NAMALWA (cell line): ENCODE measurements at regions not wholly inside any gene's neighbourhood (a gene's known extent, or its start where the extent isn't known, plus 50 kb on each side); places are given as distances from the start of the nearest gene placed in this dataset.
"Not testable (repeated sequence)": the region's sequence is repeated elsewhere in the genome, so short reads cannot be mapped to it uniquely, and the experiment has no call there.

ENCODE experiments used
- DNase-seq: peaks from one replicate; pipeline ENCODE4 v3.0.0-alpha.2; 2015; ENCODE audit warnings: low spot score

DNA sequence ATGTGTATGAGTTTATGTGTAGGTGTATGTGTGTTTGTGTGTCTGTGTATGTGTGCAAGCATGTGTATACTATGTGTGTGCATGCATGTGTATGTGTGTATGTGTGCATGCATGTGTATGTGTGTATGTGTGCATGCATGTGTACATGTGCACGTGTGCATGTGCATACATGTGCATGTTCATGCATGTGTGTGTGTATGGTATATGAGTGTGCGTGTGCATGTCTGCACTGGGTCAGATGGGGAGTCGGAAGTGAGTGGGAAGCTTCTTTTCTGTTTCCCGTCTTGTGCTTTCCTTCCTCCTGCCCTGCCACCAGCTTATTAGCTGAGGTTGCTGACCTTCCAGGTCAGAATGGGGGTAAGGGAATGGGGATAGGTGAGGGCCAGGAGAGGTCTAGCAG lies 174.7 kb downstream of the MAP2K4 start:
- no peak for DNase-seq

DNA sequence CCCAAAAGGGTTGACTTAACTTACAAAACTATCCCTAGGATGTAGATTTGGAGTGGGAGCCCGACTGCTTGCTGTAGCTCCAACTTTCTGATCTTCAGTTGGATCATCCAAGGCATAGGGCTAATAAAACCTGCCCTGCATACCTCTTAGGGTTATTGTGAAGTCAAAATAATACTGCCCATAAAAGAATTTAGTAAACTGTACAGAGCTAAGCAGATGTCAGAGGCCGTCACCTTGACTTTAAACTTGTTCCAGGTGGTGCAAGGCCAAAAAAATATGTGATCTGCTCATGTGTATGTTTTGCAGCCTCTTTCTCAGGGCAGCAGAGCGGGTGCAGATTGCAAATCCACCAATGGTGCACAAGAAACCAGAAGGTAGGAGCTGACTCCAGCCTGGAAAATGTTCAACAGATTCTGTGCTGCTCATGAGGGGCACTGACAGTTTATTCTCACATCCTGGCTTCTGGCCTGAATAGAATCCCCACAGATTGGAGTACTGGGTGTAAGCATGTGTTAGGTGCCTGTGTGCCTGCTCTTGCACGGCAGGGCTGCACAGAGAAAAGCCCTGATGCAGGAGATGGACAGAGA lies 180.7 kb downstream of the MAP2K4 start:
- no peak for DNase-seq

DNA sequence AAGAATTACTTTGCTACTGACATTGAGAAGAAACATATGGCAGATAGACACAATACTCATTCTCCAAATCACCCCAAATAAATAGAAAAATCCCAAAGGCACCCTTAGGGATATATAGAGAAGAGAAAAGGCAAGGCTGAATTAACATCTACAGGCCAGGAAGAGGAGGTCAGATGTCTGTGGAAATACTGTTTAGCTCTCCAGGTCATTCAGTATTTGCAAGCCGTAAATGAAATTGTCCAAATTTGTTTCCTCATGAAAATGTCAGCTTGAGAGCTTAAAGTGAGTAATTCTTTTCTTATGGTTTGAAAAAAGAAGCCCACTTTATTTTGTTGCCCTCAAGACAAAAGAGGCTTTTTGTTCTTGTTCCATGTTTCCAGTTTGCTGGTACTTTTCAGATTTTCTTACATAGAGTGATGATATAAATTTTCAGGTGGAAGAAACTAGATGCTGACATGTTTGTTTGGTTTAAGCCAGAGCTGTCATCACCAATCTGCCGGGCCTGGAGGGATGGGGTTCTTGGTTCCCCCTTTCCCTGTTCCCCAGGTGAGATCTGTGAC lies 189.0 kb downstream of the MAP2K4 start:
- DNase-seq: no peak

DNA sequence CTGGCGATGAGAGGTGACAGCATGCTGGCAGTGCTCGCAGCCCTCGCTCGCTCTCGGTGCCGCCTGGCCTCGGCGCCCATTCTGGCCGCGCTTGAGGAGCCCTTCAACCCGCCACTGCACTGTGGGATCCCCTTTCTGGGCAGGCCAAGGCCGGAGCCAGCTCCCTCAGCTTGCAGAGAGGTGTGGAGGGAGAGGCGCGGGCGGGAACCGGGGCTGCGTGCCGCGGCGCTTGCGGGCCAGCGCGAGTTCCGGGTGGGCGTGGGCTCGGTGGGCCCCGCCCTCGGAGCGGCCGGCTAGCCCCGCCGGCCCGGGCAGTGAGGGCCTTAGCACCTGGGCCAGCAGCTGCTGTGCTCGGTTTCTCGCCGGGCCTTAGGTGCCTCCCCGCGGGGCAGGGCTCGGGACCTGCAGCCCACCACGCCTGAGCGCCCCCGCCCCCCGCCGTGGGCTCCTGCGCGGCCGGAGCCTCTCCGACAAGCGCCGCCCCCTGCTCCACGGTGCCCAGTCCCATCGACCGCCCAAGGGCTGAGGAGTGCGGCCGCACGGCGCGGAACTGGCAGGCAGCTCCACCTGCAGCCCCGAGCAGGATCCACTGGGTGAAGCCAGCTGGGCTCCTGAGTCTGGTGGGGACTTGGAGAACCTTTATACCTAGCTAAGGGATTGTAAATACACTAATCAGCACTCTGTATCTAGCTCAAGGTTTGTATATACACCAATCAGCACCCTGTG lies 200.2 kb downstream of the MAP2K4 start:
- DNase-seq: not testable (repeated sequence)

DNA sequence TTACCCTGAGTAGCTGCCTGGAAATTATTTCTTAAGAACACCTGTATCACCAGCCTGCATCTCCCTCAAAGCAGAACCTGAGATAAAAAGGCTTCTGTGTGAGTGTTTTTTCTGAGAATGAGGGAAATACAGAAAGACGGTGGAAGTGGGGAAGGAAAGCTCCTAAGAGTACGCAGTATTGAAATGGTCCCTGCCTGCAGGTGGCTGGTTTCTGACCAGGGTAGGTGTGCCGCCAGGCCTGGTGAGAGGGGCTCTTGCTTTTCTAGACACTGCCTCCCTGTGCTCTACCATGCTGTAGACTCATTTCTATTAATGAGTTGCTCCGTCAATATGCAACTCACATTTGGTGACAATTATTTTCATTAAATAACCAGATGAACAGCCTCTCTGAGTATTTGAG lies 201.7 kb downstream of the MAP2K4 start:
- DNase-seq: no peak

DNA sequence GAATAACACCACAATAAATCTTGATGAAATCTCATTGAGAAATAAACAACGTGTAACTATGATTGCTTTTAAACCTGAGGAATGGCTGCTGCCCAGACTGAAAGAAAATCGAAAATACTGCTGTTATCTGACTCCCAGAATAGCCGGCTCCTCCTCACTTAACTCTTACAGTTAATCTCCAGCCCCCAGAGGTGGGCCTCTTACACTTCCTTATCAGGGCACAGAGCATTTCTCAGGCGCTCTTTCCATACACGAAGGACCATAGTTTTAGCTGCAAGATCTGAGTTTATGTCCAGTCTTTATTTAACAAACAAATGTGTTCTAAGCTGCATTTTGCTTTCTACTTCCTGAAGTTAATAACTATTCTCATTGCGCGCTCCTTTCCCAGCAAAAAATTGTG lies 206.9 kb downstream of the MAP2K4 start:
- no peak for DNase-seq

DNA sequence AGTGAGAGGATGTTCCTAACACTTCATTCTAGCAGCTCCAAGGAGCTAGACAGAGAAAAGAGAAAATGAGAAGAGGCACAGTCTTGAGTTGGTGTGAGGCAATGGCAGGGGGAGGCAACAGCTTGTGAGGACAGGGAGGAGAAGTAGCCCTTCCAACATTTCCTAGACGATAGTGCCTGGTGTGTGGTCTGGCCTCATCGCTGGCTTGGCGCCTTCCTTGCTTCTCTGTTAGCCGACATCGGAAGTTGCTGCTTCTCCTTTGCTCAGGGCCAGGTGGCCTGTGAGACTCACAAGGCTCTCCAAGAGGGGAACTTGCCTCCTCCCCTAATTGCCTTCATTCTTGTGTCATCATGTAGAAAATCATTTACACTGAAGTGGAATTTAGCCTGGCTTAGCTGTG lies 208.7 kb downstream of the MAP2K4 start:
- no peak for DNase-seq

DNA sequence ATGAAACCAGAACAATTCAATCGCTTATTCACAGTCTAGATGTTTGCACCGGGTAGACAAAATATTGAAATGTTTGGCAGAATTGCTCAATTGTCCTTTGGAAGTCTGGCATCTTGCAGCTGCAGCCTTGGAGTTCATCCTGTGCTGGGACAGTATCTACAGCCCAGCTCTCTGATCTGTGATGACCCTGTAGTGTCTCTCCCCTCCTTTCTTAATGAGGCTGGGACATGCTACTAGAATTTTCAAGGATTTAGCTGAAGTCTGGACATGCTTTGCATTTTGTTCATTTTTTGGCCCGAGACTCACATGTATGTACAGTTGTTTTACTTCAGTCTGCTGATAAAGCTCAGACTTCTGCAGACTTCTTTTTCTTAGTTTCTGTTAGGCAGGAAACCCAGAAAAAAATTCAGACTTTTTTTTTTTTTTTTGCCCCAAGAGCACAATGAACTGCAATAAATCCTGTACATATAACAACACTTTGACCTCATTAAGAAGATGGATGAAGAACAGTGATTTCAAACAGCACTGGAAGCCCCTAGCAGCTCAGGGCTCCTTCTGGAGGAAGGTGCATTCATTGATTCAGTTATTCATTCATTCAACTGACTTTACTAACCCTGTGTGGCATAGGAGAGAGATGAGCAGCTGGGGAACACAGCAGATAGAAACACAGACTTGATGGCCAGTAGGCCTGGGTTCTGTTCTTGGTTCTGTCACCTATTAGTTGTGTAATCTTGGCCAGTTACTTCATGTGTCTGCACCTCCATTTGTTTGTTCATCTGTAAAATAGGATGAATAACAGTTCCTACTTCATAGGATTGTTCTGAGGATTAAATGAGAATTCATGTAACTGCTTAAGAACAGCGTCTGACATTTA lies 210.0 kb downstream of the MAP2K4 start:
- DNase-seq: no peak

DNA sequence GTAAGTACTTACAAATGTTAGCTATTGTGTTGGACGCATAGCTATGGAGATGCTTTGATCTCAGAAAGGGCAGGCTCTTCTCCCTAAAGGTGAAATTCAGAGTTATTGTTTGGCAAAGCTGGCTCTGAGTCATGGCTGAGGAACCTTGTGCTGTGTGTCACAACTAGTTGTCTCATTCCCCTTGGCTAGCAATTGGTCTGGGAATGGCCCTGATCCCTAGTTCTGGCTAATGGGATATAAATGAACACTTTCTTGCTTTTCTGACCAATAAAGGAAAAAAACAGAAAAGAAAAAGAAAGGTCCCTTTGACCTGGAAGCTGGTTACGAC lies 210.6 kb downstream of the MAP2K4 start:
- no peak for DNase-seq

DNA sequence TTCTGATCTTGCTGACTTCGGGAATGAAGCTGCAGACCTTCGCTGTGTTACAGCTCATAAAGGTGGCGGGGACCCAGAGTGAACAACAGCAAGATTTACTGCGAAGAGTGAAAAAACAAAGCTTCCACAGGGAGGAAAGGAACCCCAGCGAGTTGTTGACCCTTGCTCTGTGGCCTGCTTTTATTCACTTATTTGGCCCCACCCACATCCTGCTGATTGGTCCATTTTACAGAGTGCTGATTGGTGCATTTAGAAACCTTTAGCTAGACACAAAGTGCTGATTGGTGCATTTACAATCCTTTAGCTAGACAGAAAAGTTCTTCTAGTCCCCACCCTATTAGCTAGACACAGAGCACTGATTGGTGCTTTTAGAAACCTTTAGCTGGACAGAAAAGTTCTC lies 218.3 kb downstream of the MAP2K4 start:
- not testable (repeated sequence) for DNase-seq

DNA sequence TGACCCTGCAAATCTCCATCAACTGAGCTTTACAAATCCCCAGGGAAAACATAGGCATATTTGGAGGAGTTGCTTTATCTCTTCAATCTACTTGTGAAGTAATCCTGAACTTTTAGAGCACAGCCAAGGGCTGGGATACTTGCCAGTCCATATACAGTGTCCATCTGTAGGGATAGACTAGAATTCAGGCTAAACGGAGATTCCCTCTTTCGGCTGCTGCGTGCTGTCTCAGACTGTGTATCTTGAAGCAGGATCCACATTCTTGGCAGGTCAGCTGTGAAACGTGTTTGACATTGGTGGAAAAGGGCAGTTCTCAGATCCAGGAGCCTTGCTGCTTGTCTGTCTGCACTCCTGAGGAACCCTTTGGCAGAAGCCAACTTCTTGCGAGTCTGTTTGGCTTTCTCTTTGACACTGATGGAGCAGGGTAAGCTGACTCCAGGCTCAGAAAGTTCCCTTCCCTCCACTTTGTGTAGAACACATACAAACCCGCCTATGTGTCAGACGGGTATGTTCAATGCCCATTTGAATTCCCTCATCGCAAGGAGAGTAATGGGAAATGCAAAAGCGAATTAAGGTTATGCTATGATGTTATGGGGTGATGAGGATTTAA lies 221.8 kb downstream of the MAP2K4 start:
- no peak for DNase-seq

DNA sequence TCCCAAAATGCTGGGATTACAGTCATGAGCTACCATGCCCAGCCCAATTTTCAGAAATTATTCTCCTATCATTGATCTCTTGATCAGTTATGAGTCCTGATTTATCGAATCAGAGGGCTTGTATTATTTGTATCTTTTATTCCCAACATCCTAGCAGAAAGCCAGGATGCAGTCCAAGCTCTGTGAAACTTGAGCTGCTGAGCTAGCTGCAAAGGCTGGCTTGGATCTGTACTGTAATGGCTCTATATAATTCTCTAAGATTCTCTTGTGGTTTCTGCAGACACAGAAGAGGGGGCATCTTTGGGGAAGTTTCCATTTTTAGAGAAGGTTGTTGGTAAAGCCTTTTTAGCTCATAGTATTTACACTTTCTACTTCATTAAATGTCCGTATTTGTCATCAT lies 227.1 kb downstream of the MAP2K4 start:
- no peak for DNase-seq

DNA sequence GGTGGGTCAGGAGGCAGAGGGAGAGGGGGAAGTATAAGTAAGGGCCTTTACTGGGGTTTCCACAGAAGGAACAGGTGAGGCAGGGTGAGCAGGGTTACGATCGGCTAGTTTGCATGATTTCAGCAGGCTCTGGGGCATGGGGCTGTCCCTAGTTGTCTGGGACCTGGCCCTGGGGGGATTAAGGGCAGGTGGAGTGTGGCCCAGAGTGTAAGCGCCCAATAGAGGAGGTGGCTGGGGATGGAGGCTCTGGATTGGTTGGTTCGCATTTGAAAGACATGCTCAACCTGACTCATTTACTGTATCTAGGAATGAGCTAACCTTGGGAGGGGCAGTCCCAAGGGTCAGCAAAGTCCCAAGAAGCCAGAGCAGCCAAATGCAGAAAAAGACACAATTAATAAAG lies 230.3 kb downstream of the MAP2K4 start:
- DNase-seq: no peak

DNA sequence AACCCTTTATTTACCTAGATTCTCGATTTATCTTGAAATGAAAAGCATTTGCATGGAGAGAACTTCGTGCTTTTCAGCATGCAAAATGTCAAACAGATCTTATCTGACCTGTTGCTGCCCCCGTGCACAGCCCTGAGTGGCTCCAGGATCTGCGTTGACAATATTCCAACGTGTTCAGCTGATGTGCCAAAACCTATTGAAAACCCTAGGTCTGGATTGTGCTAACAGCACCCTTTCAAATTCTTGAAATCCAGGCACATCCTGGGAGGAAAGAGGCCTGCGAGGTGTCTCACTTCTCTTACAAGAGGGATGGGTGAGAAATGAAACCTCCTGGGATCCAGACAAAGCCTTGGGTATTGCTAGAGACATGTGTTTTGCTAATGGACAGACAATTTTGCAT lies 231.8 kb downstream of the MAP2K4 start:
- no peak for DNase-seq

DNA sequence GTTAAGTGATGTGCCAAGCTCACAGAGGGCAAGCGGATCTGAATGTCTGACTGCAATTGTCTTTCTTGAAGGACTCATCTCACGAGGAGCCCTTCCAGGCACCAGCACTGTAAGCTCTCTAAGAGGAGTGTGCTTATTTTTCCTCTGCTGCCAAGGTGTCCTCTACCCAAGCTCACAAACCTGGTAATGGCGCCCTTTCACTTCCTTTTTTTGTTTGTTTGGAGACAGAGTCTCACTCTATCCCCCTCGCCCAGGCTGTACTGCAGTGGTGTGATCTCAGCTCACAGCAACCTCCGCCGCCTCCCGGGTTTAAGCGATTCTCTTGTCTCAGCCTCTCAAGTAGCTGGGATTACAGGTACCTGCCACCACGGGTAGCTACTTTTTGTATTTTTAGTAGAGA lies 233.8 kb downstream of the MAP2K4 start:
- no peak for DNase-seq

DNA sequence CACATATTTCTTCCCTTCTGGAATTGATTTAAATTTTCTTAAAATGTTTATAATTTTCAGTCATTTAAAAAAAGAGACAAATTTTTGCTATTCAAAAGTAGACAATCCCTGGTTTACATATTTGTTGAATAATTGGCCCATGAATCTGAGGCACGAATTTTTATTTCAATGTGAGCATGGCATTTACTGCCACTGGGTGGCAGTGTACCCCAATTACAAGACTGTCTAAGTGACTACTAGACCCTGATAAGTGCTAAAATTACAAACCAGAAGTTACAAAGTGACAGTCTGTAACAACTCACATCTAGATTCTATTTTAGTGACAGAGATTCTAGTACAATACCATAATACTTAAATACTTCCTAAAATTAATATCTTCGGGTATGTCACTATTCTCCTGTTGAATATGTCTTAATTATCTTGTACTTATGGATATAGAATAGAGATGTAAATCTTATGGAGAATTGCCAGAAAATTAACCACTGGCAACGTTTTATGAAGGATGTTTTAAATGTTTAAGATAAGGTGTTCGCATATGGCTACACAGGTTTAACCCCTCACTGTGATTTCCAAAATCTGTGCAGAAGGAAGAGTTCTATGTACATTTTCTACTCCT lies 235.8 kb downstream of the MAP2K4 start:
- DNase-seq: peak; percentile 47

DNA sequence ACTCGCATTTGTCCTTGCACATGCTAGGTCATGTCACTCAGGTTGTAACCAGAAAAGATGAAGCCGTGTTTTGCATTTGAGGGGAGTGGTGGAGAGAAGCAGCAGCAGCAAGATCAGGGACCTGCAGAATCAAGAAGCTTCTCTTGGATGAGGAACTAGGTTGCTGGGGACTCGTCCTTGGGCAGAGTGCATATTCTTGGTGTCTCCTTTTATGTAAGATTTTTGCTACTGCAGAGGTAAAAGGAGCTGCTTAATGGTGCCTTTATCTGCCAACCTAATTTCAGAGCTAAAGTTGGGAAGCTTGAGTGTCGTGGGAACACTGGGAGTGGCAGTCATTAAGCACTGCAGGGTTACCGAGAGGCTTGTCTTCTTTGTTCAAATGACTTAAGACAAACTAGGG lies 236.5 kb downstream of the MAP2K4 start:
- DNase-seq: no peak

DNA sequence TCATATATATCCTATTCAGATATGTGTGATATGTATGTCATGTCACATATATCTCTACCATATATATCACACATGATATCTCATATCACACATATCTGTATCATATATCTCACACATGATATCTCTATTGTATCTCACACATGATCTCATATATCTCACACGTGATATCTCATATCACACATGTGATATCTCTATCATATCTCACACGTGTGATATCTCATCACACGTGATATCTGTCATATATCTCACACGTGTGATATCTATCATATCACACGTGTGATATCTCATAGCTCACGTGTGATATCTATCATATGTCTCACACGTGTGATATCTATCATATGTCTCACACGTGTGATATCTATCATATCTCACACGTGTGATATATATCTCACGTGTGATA lies 240.7 kb downstream of the MAP2K4 start:
- DNase-seq: no peak

DNA sequence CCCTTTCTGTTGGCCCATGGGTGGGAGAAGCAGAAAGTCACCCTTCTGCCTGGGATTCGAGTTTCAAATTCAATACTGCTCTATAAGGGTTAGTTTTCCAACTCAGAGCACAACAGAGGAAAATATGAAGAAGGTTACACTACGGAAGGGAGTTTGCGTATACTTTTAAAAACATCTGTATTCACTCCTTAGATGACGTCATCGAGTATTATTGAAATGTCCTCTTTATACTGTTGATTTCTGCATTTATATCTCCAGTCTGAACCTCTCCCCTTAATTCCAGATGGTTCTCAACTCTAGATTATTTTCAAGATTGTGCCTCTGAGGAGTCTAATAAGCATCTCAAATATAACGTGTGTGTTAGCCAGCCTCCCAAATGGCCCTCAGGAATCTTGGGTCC lies 249.1 kb downstream of the MAP2K4 start:
- DNase-seq: no peak

DNA sequence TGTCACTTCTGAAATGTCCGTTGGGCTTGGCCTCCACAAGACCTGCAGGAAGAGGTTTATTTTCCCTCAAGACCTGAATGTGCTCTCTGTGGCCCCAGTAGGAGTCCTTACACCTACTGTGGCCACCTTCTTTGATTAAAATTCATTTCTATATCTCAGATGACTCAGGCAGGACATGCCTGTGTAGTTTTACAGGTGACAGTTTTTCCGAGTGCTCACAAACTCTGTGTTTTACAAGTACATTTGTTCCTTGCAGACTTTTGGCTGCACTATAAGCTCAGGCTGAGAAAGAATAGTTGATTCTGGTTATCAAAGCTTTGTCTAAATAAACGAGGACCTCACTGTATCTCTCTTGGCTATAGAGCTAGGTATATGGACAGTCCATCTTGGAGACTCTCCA lies 257.1 kb downstream of the MAP2K4 start:
- no peak for DNase-seq

DNA sequence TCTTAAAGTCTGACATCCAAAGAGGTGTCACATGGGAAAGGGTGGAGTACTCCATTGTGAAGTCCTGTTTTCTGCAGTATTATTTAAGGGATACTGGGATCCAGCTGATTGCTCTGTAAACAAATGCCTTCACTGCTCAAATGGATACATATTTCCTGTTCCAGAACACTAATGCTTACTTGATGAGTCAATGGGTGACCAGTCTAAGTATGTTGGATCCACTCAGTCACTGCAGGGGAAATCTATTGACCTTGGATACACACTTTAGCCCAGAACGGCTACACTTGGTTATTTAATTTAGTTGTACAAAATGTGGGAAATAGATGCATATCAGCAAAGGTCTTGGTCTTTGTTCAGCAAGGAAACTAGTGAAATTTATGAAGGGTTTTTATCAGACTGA lies 261.4 kb downstream of the MAP2K4 start:
- DNase-seq: no peak

DNA sequence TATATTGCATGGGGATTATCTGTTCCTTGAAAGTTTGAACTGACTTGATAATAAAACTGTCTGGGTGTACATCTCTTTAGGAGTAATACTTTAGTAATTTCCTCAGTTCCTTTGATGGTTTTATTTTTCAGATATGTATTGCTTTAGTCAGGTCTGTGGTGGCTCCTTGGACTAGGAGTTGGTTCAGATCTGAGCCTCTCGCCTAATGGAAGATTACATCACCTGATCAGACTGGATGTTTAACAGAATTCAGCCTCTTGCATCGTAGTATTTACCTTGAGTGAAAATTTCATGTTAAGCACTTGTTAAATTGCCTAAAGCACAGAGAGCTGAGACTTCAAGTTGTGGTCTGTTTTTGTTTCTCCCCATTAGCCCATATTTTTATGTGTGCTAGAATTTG lies 267.3 kb downstream of the MAP2K4 start:
- no peak for DNase-seq
